SK-N-MC (cell line): ENCODE measurements at regions not wholly inside any gene's neighbourhood (a gene's known extent, or its start where the extent isn't known, plus 50 kb on each side); places are given as distances from the start of the nearest gene placed in this dataset.

Experiments used
- EZH2 ChIP-seq: fragments of 200-600 bp; sonication (generic); IDR thresholded peaks from one replicate; pipeline ENCODE4 v1.6.1; 2017; ENCODE audit warnings: antibody characterized with exemption
- POLR2AphosphoS5 ChIP-seq: IDR thresholded peaks from 2 replicates; pipeline ENCODE4 v1.6.1; 2012; ENCODE audit warnings: mild to moderate bottlenecking, low read depth, low read length, borderline replicate concordance

DNA sequence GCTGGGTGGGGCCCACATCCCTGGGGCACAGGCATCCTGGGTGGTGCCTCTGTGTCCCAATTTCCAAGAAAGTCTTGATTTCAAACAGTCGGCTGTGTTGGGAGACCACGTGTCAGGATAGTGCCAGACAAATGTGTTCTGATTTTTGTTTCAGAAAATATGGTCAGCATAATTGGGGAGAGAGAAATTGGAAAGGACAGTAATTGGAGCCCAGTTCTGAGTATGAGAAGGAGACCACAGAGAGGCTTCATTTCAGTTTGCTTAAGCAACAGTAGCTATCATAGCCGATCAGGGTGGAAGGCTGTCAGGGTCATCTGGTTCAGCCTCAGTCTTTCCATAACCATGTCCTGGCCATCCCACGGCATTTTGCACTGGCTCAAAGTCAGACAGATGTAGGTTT, 220.7 kb downstream of the CDC5L start:
- no peak for TF ChIP-seq POLR2AphosphoS5
- TF ChIP-seq EZH2 = no peak
